ENCODE measurements at regions not wholly inside any gene's neighbourhood (a gene's known extent, or its start where the extent isn't known, plus 50 kb on each side); places are given as distances from the start of the nearest gene placed in this dataset.

- H3K36me3 Mint-ChIP-seq (ENCODE audit: insufficient read depth, unreplicated experiment), result no peaks in the 10 kb centered on the region
- H3K27me3 ChIP-seq (replicated peaks; ENCODE audit: control insufficient read depth, insufficient read depth, low read length), result no peaks in the 10 kb centered on the region; the same call in 1 of the 2 replicates
- no peak overlapping the region for H3K27ac Mint-ChIP-seq (ENCODE audit: unreplicated experiment)
- no peaks in the 10 kb centered on the region for H3K9me3 ChIP-seq
- intact Hi-C loops (cut with micrococcal nuclease; ENCODE audit: unreplicated experiment), result no loop called here
- no peak for DNase-seq
- no TSS peak for BruUV-seq (replicated peaks)
- no peaks in the 10 kb centered on the region for H3K9me3 Mint-ChIP-seq (ENCODE audit: unreplicated experiment)
- H3K4me1 Mint-ChIP-seq (ENCODE audit: low read depth, unreplicated experiment), result no peaks in the 10 kb centered on the region
- H3K4me3 ChIP-seq (ENCODE audit: low read depth, low read length), result no peak overlapping the region
- ChIA-PET POLR2A (no interaction called here), CTCF (interaction anchor here (1.3 kb wide), 1 partner anchor 26 kb away, joined by 3 read pairs; no protein-coding TSS in a partner anchor)
- H3K36me3 ChIP-seq (ENCODE audit: control insufficient read depth, insufficient read depth, low read length), result no peaks in the 10 kb centered on the region
- H3K27me3 Mint-ChIP-seq (ENCODE audit: insufficient read depth, unreplicated experiment), result peaks cover 17% of the 10 kb centered on the region
- no peaks in the 10 kb centered on the region for H3K4me1 ChIP-seq
- no peak for TF ChIP-seq CTCF (IDR thresholded peaks at IDR 0.05; ENCODE audit: insufficient read depth in 1 of 2, low read depth in 1 of 2, low read length in 1 of 2, severe bottlenecking in 1 of 2, unreplicated experiment in 1 of 2)
- H3K4me3 Mint-ChIP-seq (ENCODE audit: unreplicated experiment), result no peak overlapping the region
Measured at GRCh38 chr1:18549906-18550305, 69.2 kb downstream of the KLHDC7A start.

GRCh38 chr1:18552631-18553030 is 71.9 kb downstream of the KLHDC7A start:
- H3K27ac Mint-ChIP-seq (ENCODE audit: unreplicated experiment), result no peak overlapping the region
- intact Hi-C loops (cut with micrococcal nuclease; ENCODE audit: unreplicated experiment), result no loop called here
- H3K36me3 Mint-ChIP-seq (ENCODE audit: insufficient read depth, unreplicated experiment), result no peaks in the 10 kb centered on the region
- CTCF ChIA-PET, result no interaction called here
- DNase-seq, result no peak
- POLR2A ChIA-PET, result no interaction called here
- H3K4me3 Mint-ChIP-seq (ENCODE audit: unreplicated experiment), result no peak overlapping the region
- Histone ChIP-seq H3K4me3 (ENCODE audit: low read depth, low read length) (no peak overlapping the region), H3K4me1 (no peaks in the 10 kb centered on the region), H3K9me3 (no peaks in the 10 kb centered on the region), H3K27me3 (replicated peaks; ENCODE audit: control insufficient read depth, insufficient read depth, low read length) (no peaks in the 10 kb centered on the region), H3K36me3 (ENCODE audit: control insufficient read depth, insufficient read depth, low read length) (no peaks in the 10 kb centered on the region)
- H3K4me1 Mint-ChIP-seq (ENCODE audit: low read depth, unreplicated experiment), result no peaks in the 10 kb centered on the region
- BruUV-seq (replicated peaks), result no TSS peak
- no peaks in the 10 kb centered on the region for H3K9me3 Mint-ChIP-seq (ENCODE audit: unreplicated experiment)
- TF ChIP-seq CTCF (IDR thresholded peaks at IDR 0.05; ENCODE audit: insufficient read depth in 1 of 2, low read depth in 1 of 2, low read length in 1 of 2, severe bottlenecking in 1 of 2, unreplicated experiment in 1 of 2), result no peak
- H3K27me3 Mint-ChIP-seq (ENCODE audit: insufficient read depth, unreplicated experiment), result peaks cover 20% of the 10 kb centered on the region

GRCh38 chr1:18553388-18553787 is 72.7 kb downstream of the KLHDC7A start:
- Histone ChIP-seq H3K36me3 (ENCODE audit: control insufficient read depth, insufficient read depth, low read length) (no peaks in the 10 kb centered on the region), H3K27me3 (replicated peaks; ENCODE audit: control insufficient read depth, insufficient read depth, low read length) (no peaks in the 10 kb centered on the region), H3K4me1 (no peaks in the 10 kb centered on the region), H3K4me3 (ENCODE audit: low read depth, low read length) (no peak overlapping the region), H3K9me3 (no peaks in the 10 kb centered on the region)
- no peak for DNase-seq
- Mint-ChIP-seq H3K27me3 (ENCODE audit: insufficient read depth, unreplicated experiment) (peaks cover 25% of the 10 kb centered on the region), H3K36me3 (ENCODE audit: insufficient read depth, unreplicated experiment) (no peaks in the 10 kb centered on the region), H3K4me1 (ENCODE audit: low read depth, unreplicated experiment) (no peaks in the 10 kb centered on the region), H3K27ac (ENCODE audit: unreplicated experiment) (no peak overlapping the region), H3K9me3 (ENCODE audit: unreplicated experiment) (no peaks in the 10 kb centered on the region), H3K4me3 (ENCODE audit: unreplicated experiment) (no peak overlapping the region)
- BruUV-seq (replicated peaks), result no TSS peak
- ChIA-PET CTCF (no interaction called here), POLR2A (no interaction called here)
- no peak for TF ChIP-seq CTCF (IDR thresholded peaks at IDR 0.05; ENCODE audit: insufficient read depth in 1 of 2, low read depth in 1 of 2, low read length in 1 of 2, severe bottlenecking in 1 of 2, unreplicated experiment in 1 of 2)
- intact Hi-C loops (cut with micrococcal nuclease; ENCODE audit: unreplicated experiment), result no loop called here
